GM10248 (cell line): ENCODE measurements at regions not wholly inside any gene's neighbourhood (a gene's known extent, or its start where the extent isn't known, plus 50 kb on each side); places are given as distances from the start of the nearest gene placed in this dataset.
"Not testable (repeated sequence)": the region's sequence is repeated elsewhere in the genome, so short reads cannot be mapped to it uniquely, and the experiment has no call there.

ENCODE experiments used
- CTCF ChIA-PET: fragments of 300-600 bp; sonication (Branson Sonifier 250); formaldehyde crosslinking; extraction: SDS; loops from one replicate; lab custom pipeline; 2021; ENCODE audit warnings: antibody characterized with exemption; lab: Yijun Ruan, JAX
- POLR2A ChIA-PET: fragments of 350-650 bp; sonication (Branson Sonifier 250); formaldehyde crosslinking; extraction: SDS; loops from one replicate; lab custom pipeline; 2020; ENCODE audit warnings: antibody characterized with exemption; lab: Yijun Ruan, JAX
- DNase-seq: peaks from one replicate; pipeline ENCODE4 v3.0.0; 2012; ENCODE audit errors: extremely low spot score
- TF ChIP-seq, protein P1 (sequence below): IDR thresholded peaks from 2 replicates; pipeline ENCODE4 v1.5.1; 2012; ENCODE audit warnings: mild to moderate bottlenecking, low read depth; ENCODE audit errors: extremely low read depth, missing control alignments, control extremely low read depth

GRCh38 chr9:75358846-75359245, 270.5 kb downstream of the OSTF1 start:
- TF ChIP-seq, protein P1, sequence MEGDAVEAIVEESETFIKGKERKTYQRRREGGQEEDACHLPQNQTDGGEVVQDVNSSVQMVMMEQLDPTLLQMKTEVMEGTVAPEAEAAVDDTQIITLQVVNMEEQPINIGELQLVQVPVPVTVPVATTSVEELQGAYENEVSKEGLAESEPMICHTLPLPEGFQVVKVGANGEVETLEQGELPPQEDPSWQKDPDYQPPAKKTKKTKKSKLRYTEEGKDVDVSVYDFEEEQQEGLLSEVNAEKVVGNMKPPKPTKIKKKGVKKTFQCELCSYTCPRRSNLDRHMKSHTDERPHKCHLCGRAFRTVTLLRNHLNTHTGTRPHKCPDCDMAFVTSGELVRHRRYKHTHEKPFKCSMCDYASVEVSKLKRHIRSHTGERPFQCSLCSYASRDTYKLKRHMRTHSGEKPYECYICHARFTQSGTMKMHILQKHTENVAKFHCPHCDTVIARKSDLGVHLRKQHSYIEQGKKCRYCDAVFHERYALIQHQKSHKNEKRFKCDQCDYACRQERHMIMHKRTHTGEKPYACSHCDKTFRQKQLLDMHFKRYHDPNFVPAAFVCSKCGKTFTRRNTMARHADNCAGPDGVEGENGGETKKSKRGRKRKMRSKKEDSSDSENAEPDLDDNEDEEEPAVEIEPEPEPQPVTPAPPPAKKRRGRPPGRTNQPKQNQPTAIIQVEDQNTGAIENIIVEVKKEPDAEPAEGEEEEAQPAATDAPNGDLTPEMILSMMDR = no peak
- POLR2A ChIA-PET = no interaction called here
- no peak for DNase-seq
- CTCF ChIA-PET = no interaction called here

DNA sequence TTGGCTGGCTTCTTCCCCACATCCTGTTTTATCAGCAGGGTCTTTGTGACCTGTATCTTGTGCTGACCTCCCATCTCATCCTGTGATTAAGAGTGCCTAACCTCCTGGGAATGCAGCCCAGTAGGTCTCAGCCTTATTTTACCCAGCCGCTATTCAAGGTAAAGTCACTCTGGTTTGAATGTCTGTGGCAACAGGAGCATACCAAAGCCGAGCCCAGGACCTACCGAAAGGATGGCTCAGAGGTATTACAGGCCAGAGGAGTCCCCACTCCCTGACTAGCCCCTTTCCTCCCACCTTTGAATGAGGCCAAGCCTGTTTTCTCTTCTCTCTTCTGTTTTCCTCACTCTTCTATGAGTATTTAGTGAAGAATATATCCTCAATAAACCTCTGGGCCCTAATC, 271.3 kb downstream of the OSTF1 start:
- ChIA-PET CTCF (no interaction called here), POLR2A (no interaction called here)
- no peak for DNase-seq
- TF ChIP-seq, protein P1 = no peak

DNA sequence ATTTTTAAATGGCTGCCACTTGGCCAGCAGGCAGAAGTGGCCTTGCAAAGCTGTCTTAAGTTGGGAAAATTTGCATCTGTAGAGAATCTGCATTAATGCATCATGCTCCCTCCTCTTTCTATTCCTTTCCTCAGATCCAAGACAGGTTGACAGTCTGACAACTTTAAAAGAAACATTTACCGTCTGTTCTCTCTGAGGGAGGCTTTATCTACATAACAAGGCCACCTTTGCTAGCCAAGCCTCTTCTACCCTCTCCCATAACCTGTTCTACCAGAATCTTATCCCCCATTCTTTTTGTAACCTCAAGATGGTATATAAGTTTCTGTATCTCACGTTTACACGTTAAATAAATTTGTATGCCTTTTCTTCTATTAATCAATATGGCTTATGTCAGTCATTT, 271.9 kb downstream of the OSTF1 start:
- TF ChIP-seq, protein P1 = no peak
- POLR2A ChIA-PET = no interaction called here
- DNase-seq = no peak
- CTCF ChIA-PET = no interaction called here

GRCh38 chr9:75362446-75362845, 274.1 kb downstream of the OSTF1 start:
- POLR2A ChIA-PET, CTCF ChIA-PET, DNase-seq: not testable (repeated sequence)

- TF ChIP-seq, protein P1 = no peak
These were observed 276.9 kb downstream of the OSTF1 start for GRCh38 chr9:75365196-75365595.

DNA sequence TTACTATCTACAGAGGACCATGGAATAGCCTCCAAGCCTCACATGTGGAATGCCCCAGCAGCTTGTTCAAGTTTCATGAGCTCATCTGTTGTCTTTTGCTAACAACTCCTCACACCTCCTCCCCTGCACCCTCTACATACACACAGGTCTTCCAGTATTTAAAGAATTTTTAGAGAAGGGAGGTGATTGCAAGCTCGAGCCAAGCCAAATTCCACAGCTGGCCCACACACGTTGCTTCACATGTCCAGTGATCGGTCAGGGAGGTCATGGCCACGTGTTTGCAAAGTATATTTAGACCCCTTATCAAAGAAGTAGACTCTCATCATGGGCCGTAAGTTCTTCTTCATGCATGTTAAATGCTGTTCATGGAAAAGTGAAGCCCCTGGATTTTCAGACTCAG, 281.7 kb downstream of the OSTF1 start:
- DNase-seq = no peak
- TF ChIP-seq, protein P1 = no peak
- POLR2A ChIA-PET = no interaction called here
- CTCF ChIA-PET = interaction anchor here (1.3 to 1.8 kb wide), 2 partner anchors 9 to 11 kb away, joined by 3 to 6 read pairs; no protein-coding TSS in a partner anchor

More at GRCh38 chr9:75365196-75365595, 276.9 kb downstream of the OSTF1 start:
- no peak for DNase-seq
- CTCF ChIA-PET = no interaction called here
- POLR2A ChIA-PET = no interaction called here

- DNase-seq = no peak
- ChIA-PET CTCF (no interaction called here), POLR2A (no interaction called here)
- TF ChIP-seq, protein P1 = no peak
These were observed 284.4 kb downstream of the OSTF1 start for GRCh38 chr9:75372499-75373268.
